ENCODE measurements at regions not wholly inside any gene's neighbourhood (a gene's known extent, or its start where the extent isn't known, plus 50 kb on each side); places are given as distances from the start of the nearest gene placed in this dataset.

GRCh38 chr3:56889131-56889530 is 87.4 kb upstream of the ARHGEF3 start:
- no peak for TF ChIP-seq CTCF (IDR thresholded peaks at IDR 0.05)
- TF ChIP-seq POLR2AphosphoS5 (IDR thresholded peaks at IDR 0.05), result no peak
- TF ChIP-seq POLR2A (IDR thresholded peaks at IDR 0.05), result no peak

Data from stomach (tissue), 4 donors.